HCT116 (cell line): ENCODE measurements at regions not wholly inside any gene's neighbourhood (a gene's known extent, or its start where the extent isn't known, plus 50 kb on each side); places are given as distances from the start of the nearest gene placed in this dataset.

Experiments used
- ATAC-seq: fragments of 200-7000 bp; cut with Tn5 transposase; 2 replicates; pipeline ENCODE4 v1.9.1; 2020; ENCODE audit warnings: mild to moderate bottlenecking, moderate library complexity
- BruUV-seq: library from RNA; stranded (reverse); fragments of 400-500 nt; replicated peaks from 2 replicates; lab custom pipeline; 2021; lab: Mats Ljungman, UMichigan
- CTCF ChIA-PET: fragments of 300-600 bp; sonication (Branson Sonifier 250); formaldehyde crosslinking; loops from one replicate; lab custom pipeline; 2021; ENCODE audit warnings: antibody characterized with exemption; lab: Charles Lee
- POLR2A ChIA-PET: fragments of 300-600, 350-600 bp; sonication (Branson Sonifier 250); formaldehyde crosslinking; loops from one replicate; lab custom pipeline; 2021; ENCODE audit warnings: antibody characterized with exemption; lab: Charles Lee
- RAD21 ChIA-PET, 2 experiments: fragments of 300-600 bp; sonication (Branson Sonifier 250); formaldehyde crosslinking; loops; one replicate each; lab custom pipeline; 2023; ENCODE audit warnings: low total read pairs in 2 of 2; ENCODE audit not compliant: uncharacterized antibody in 2 of 2, unreplicated experiment in 2 of 2, low non-redundant PET in 1 of 2; lab: Charles Lee
- DNase-seq: peaks from one replicate; pipeline ENCODE4 v3.0.0-alpha.2; 2010; ENCODE audit warnings: low read depth, low spot score
- H2AFZ ChIP-seq: fragments of 200-600 bp; shearing (Covaris generic), sonication (generic); 2 replicates; pipeline ENCODE4 v1.6.1; 2017; ENCODE audit warnings: low read depth, mixed run types, mixed read lengths, antibody characterized with exemption, low read length; ENCODE audit not compliant: poor library complexity, severe bottlenecking
- H3K27ac ChIP-seq: 2 replicates; pipeline ENCODE4 v1.5.1; 2012; ENCODE audit warnings: low read depth, low read length
- H3K27me3 ChIP-seq: fragments of 200-600 bp; sonication (generic); 2 replicates; pipeline ENCODE4 v1.6.1; 2016; ENCODE audit warnings: mixed run types, low read length, mixed read lengths; ENCODE audit not compliant: insufficient read depth
- H3K36me3 ChIP-seq, 2 experiments: fragments of 200-500 bp in 1 of 2; fragments of 200-600 bp in 1 of 2; sonication (Bioruptor generic) in 1 of 2; sonication (generic) in 1 of 2; 2 replicates each; pipeline versions ENCODE4 v1.5.1 to v1.6.1; 2014 to 2016; ENCODE audit warnings: low read length in 2 of 2, inconsistent platforms in 1 of 2, mixed read lengths in 1 of 2, mixed run types in 1 of 2; ENCODE audit not compliant: insufficient read depth in 2 of 2, control insufficient read depth in 1 of 2
- H3K4me1 ChIP-seq, 2 experiments: fragments of 200-600 bp in 1 of 2; sonication (generic) in 1 of 2; 2 replicates each; pipeline versions ENCODE4 v1.5.1 to v1.6.1; 2012 to 2017; ENCODE audit warnings: low read length in 2 of 2, inconsistent platforms in 1 of 2, mild to moderate bottlenecking in 1 of 2, mixed read lengths in 1 of 2, mixed run types in 1 of 2, moderate library complexity in 1 of 2; ENCODE audit not compliant: insufficient read depth in 2 of 2, control insufficient read depth in 1 of 2
- H3K4me2 ChIP-seq: fragments of 200-600 bp; sonication (generic); 2 replicates; pipeline ENCODE4 v1.6.1; 2017; ENCODE audit warnings: mixed run types, low read length, mixed read lengths
- H3K4me3 ChIP-seq, 2 experiments: fragments of 200-600 bp in 1 of 2; sonication (generic) in 1 of 2; replicated peaks in 1 of 2; 2 replicates each; pipeline ENCODE4 v1.5.1; 2011 to 2016; ENCODE audit warnings: low read length in 2 of 2, control low read depth in 1 of 2, low read depth in 1 of 2, mild to moderate bottlenecking in 1 of 2, mixed read lengths in 1 of 2, mixed run types in 1 of 2
- H3K79me2 ChIP-seq: fragments of 200-600 bp; sonication (generic); 2 replicates; pipeline ENCODE4 v1.6.1; 2017; ENCODE audit warnings: mild to moderate bottlenecking, mixed run types, low read length, moderate library complexity, mixed read lengths; ENCODE audit not compliant: insufficient read depth
- H3K9ac ChIP-seq: fragments of 200-600 bp; sonication (generic); 2 replicates; pipeline ENCODE4 v1.6.1; 2016; ENCODE audit warnings: low read length, mixed read lengths
- H3K9me2 ChIP-seq: fragments of 200-600 bp; sonication (generic), shearing (Covaris generic); 2 replicates; pipeline ENCODE4 v1.6.1; 2017; ENCODE audit warnings: mixed run types, mild to moderate bottlenecking, moderate library complexity; ENCODE audit not compliant: insufficient read depth
- H3K9me3 ChIP-seq, 2 experiments: fragments of 200-500 bp in 1 of 2; fragments of 200-600 bp in 1 of 2; sonication (Bioruptor generic) in 1 of 2; sonication (generic) in 1 of 2; 2 replicates each; pipeline ENCODE4 v1.6.1; 2014 to 2017; ENCODE audit warnings: low read length in 2 of 2, mixed read lengths in 2 of 2, inconsistent platforms in 1 of 2, low read depth in 1 of 2, mild to moderate bottlenecking in 1 of 2, mixed run types in 1 of 2, moderate library complexity in 1 of 2; ENCODE audit not compliant: control insufficient read depth in 1 of 2, insufficient read depth in 1 of 2
- H4K20me1 ChIP-seq: fragments of 200-600 bp; sonication (generic), shearing (Covaris generic); 2 replicates; pipeline ENCODE4 v1.6.1; 2017; ENCODE audit warnings: mixed run types, mild to moderate bottlenecking, moderate library complexity; ENCODE audit not compliant: insufficient read depth
- EZH2 ChIP-seq: fragments of 200-600 bp; sonication (generic); IDR thresholded peaks from 2 replicates; pipeline ENCODE4 v1.6.1; 2017; ENCODE audit warnings: antibody characterized with exemption, mixed run types
- EZH2phosphoT487 ChIP-seq: fragments of 200-600 bp; IDR thresholded peaks from 2 replicates; pipeline ENCODE4 v1.6.1; 2018; ENCODE audit warnings: antibody characterized with exemption, borderline replicate concordance
- MAX ChIP-seq: IDR thresholded peaks from 2 replicates; pipeline ENCODE4 v1.6.1; 2012
- POLR2A ChIP-seq: IDR thresholded peaks from 2 replicates; pipeline ENCODE4 v1.7.0; 2011; ENCODE audit warnings: borderline replicate concordance; ENCODE audit not compliant: insufficient read depth, insufficient read length; ENCODE audit errors: extremely low read depth
- RAD21 ChIP-seq: IDR thresholded peaks from 2 replicates; pipeline ENCODE4 v1.6.1; 2012; ENCODE audit warnings: low read depth, mild to moderate bottlenecking
- TCF7L2 ChIP-seq: IDR thresholded peaks from 2 replicates; pipeline ENCODE4 v1.7.0; 2011; ENCODE audit warnings: borderline replicate concordance, inconsistent platforms; ENCODE audit not compliant: insufficient read depth, insufficient read length; ENCODE audit errors: extremely low read depth
- ZBTB33 ChIP-seq: IDR thresholded peaks from 2 replicates; pipeline ENCODE4 v1.6.1; 2011; ENCODE audit warnings: mild to moderate bottlenecking, low read length, moderate library complexity; ENCODE audit not compliant: insufficient replicate concordance; ENCODE audit errors: extremely low read depth
- intact Hi-C: fragments of 100-400 bp; cut with micrococcal nuclease; formaldehyde crosslinking; loops from 2 replicates; pipeline ENCODE4 v1.10.0; 2022
- TF ChIP-seq, protein P1 (sequence below): IDR thresholded peaks from 2 replicates; pipeline ENCODE4 v1.6.1; 2012

DNA sequence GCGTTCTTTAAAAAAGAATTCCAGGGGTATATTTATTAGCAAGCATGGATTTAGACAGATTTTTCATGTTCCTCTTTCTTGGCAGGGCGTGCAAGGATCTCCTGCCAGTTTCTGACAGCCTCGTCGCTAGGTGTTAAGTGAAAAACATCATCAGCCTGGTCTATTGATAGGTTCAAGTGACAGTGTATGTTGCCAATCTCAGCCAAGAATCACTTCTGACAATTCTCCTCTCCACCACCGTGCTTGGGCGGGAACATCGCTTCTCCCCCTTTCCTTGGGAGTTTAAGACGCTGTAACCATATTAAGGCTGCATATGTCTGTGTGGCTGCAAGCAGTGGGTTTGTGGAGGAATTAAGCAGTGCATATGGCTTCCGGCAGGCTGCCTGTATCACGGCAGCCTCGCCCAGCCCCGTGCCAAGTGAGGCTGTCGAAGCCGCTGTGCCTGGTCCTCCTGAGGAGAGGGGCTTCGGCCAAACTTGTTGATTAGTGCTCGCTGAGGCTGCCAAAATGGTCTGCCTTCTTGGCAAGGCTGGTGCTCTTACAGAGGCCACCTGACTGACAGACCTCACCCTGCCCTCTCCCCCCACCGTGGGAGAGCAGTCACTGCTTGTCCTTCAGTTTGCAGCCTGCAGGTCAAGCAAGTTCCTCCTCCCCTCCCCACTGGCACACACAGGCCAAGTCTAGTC, 132.2 kb upstream of the MPHOSPH6 start:
- H4K20me1 ChIP-seq: no peaks in the 10 kb centered on the region
- H3K27ac ChIP-seq: no peak overlapping the region
- no peak overlapping the region for H3K4me3 ChIP-seq
- H3K4me1 ChIP-seq: no peaks in the 10 kb centered on the region
- peaks cover 30% of the 10 kb centered on the region for H3K27me3 ChIP-seq
- TF ChIP-seq, protein P1, sequence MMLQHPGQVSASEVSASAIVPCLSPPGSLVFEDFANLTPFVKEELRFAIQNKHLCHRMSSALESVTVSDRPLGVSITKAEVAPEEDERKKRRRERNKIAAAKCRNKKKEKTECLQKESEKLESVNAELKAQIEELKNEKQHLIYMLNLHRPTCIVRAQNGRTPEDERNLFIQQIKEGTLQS: no peak
- RAD21 ChIA-PET: no interaction called here
- no peak overlapping the region for H3K9ac ChIP-seq
- POLR2A ChIA-PET: no interaction called here
- CTCF ChIA-PET: no interaction called here
- H3K9me3 ChIP-seq: no peaks in the 10 kb centered on the region
- H3K9me2 ChIP-seq: no peaks in the 10 kb centered on the region
- no peaks in the 10 kb centered on the region for H3K79me2 ChIP-seq
- DNase-seq: no peak
- no peak overlapping the region for H2AFZ ChIP-seq
- H3K4me2 ChIP-seq: no peak overlapping the region
- no TSS peak for BruUV-seq
- ATAC-seq: no peak
- no peaks in the 10 kb centered on the region for H3K36me3 ChIP-seq
- intact Hi-C loops: no loop called here

GRCh38 chr16:82301146-82301755, 131.2 kb upstream of the MPHOSPH6 start:
- Histone ChIP-seq H3K9me3 (no peaks in the 10 kb centered on the region), H3K9me2 (no peaks in the 10 kb centered on the region), H3K27me3 (peaks cover 25% of the 10 kb centered on the region), H3K27ac (no peak overlapping the region), H3K9ac (no peak overlapping the region), H3K36me3 (no peaks in the 10 kb centered on the region), H3K4me1 (no peaks in the 10 kb centered on the region), H4K20me1 (no peaks in the 10 kb centered on the region), H3K4me3 (no peak overlapping the region), H3K79me2 (no peaks in the 10 kb centered on the region), H3K4me2 (no peak overlapping the region), H2AFZ (no peak overlapping the region)
- no peak for DNase-seq
- BruUV-seq: no TSS peak
- TF ChIP-seq RAD21: no peak
- no peak for TF ChIP-seq EZH2
- TF ChIP-seq ZBTB33: no peak
- TF ChIP-seq POLR2A: no peak
- TF ChIP-seq TCF7L2: no peak
- TF ChIP-seq EZH2phosphoT487: no peak
- no peak for TF ChIP-seq MAX
- ChIA-PET CTCF (interaction anchor here (1.0 kb wide), 1 partner anchor 38 kb away, joined by 3 read pairs; no protein-coding TSS in a partner anchor), POLR2A (no interaction called here), RAD21 (no interaction called here)
- intact Hi-C loops: no loop called here
- ATAC-seq: peak; percentile 17; the same call in 1 of the 2 replicates
